Colonic mucosa (tissue), 4 donors: ENCODE measurements at regions not wholly inside any gene's neighbourhood (a gene's known extent, or its start where the extent isn't known, plus 50 kb on each side); places are given as distances from the start of the nearest gene placed in this dataset.

Experiments used
- DNase-seq: peaks from one replicate; pipeline ENCODE4 v3.0.0-alpha.2; 2020
- H3K27ac ChIP-seq: fragments of 200-600 bp; one replicate; pipeline ENCODE4 v1.8.0; 2021
- H3K27me3 ChIP-seq: fragments of 200-600 bp; one replicate; pipeline ENCODE4 v1.8.0; 2021
- H3K36me3 ChIP-seq: fragments of 200-600 bp; one replicate; pipeline ENCODE4 v1.8.0; 2021
- H3K4me1 ChIP-seq: fragments of 200-600 bp; one replicate; pipeline ENCODE4 v1.8.0; 2021; ENCODE audit warnings: mild to moderate bottlenecking
- H3K4me3 ChIP-seq: fragments of 200-600 bp; one replicate; pipeline ENCODE4 v1.8.0; 2021
- H3K9ac ChIP-seq, 2 donors: one replicate each; pipeline ENCODE4 v1.7.0; 2013; ENCODE audit warnings: control low read depth in 2 of 2, low read depth in 2 of 2, low read length in 2 of 2
- H3K9me3 ChIP-seq: fragments of 200-600 bp; one replicate; pipeline ENCODE4 v1.8.0; 2021
- intact Hi-C: fragments of 100-400 bp; cut with DNase I; formaldehyde crosslinking; loops from one replicate; pipeline ENCODE4 v1.14.1; 2022
- TF ChIP-seq, protein P1 (sequence below): fragments of 200-600 bp; IDR thresholded peaks from one replicate; pipeline ENCODE4 v1.8.0; 2022; ENCODE audit warnings: antibody characterized with exemption, mild to moderate bottlenecking
- donor health status: healthy.
- donor health status: DM: no; HTN: no; CAD: no.
- donor health status: DM: no; HTN: no; CAD: no.

DNA sequence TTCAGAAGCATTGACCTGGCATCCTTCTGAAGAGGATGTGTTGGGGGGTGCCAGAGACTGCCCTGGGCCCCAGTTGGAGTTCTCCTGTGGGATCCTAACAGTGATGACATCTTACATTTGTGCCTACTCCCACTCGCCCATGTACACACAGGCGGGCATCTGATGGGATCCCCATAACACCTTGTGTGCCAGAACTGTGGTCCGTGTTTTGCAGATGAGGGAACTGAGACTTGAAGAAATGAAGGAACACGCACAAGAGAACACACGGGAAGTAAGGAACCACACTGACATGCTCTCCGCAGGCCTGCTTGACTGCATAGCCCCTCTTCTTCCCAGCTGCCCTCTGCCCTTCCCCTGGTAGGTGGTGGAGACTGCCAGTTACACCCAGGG, 255.3 kb downstream of the MYCN start:
- H3K36me3 ChIP-seq = no peaks in the 10 kb centered on the region
- H3K4me1 ChIP-seq = no peaks in the 10 kb centered on the region
- no peaks in the 10 kb centered on the region for H3K9me3 ChIP-seq
- TF ChIP-seq, protein P1, sequence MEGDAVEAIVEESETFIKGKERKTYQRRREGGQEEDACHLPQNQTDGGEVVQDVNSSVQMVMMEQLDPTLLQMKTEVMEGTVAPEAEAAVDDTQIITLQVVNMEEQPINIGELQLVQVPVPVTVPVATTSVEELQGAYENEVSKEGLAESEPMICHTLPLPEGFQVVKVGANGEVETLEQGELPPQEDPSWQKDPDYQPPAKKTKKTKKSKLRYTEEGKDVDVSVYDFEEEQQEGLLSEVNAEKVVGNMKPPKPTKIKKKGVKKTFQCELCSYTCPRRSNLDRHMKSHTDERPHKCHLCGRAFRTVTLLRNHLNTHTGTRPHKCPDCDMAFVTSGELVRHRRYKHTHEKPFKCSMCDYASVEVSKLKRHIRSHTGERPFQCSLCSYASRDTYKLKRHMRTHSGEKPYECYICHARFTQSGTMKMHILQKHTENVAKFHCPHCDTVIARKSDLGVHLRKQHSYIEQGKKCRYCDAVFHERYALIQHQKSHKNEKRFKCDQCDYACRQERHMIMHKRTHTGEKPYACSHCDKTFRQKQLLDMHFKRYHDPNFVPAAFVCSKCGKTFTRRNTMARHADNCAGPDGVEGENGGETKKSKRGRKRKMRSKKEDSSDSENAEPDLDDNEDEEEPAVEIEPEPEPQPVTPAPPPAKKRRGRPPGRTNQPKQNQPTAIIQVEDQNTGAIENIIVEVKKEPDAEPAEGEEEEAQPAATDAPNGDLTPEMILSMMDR = no peak
- no peak overlapping the region for H3K27ac ChIP-seq
- H3K27me3 ChIP-seq = no peaks in the 10 kb centered on the region
- no peak overlapping the region for H3K9ac ChIP-seq
- intact Hi-C loops = no loop called here
- no peak for DNase-seq
- no peak overlapping the region for H3K4me3 ChIP-seq

DNA sequence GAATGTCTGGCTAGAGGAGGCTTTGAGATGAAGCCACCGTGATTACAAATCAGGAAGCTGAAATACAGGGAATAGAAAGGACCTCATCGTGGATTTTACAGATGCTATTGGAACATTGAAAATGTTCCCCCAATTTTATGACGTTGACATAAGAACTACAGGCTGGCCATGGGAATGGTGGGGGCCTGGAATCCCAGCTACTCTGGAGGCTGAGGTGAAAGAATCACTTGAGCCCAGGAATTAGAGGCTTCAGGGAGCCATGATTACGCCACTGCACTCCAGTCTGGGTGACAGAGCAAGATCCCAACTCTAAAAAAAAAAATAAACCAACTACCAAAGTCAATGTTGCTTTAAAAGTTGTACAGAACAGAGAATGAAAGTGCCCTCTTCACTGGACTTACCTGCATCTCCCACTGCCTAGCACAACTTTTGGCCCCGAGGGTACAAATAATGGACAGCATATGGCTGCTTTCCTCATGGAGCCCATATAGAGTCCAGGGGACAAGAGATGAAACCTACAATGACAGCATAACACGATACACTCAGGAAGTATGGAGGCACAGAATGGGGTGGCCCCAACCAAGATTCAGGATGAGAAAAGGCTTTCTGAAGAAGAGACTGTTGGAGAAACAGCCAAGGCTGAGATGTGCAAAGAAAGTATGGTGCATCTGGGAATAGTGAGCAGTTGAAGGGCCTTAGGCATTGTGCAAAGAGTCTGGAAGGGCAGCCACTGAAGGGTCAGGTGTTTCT, 254.8 kb downstream of the MYCN start:
- TF ChIP-seq, protein P1 = no peak

DNA sequence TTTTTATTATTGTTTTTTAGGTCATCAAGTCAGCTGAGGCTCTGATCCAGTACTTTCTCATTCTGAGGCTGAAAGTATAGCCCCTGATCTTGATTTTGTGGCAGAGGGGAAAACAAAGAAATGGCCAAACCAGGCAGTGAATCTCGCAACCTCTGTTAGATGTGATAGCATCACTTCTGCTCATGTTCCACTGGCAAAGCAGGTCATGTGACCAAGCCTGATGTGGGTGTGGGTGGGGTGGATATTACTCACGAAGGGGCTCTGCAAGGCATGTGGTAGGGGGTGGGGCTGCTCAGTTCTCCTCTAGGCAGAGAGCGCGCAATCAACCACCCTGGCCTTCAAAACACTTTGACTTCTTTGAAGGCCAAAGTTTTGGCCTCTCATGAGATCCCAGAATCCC, 254.2 kb downstream of the MYCN start:
- H3K9me3 ChIP-seq = no peaks in the 10 kb centered on the region
- H3K27me3 ChIP-seq = no peaks in the 10 kb centered on the region
- no peaks in the 10 kb centered on the region for H3K4me1 ChIP-seq
- no peak for DNase-seq
- TF ChIP-seq, protein P1 = no peak
- H3K9ac ChIP-seq = no peak overlapping the region
- H3K36me3 ChIP-seq = no peaks in the 10 kb centered on the region
- H3K27ac ChIP-seq = no peak overlapping the region
- H3K4me3 ChIP-seq = no peak overlapping the region
- intact Hi-C loops = no loop called here

More for the DNA sequence above, 254.8 kb downstream of the MYCN start:
- Histone ChIP-seq H3K4me1 (no peaks in the 10 kb centered on the region), H3K27ac (no peak overlapping the region), H3K27me3 (no peaks in the 10 kb centered on the region), H3K4me3 (no peak overlapping the region), H3K9me3 (no peaks in the 10 kb centered on the region), H3K36me3 (no peaks in the 10 kb centered on the region), H3K9ac (no peak overlapping the region)
- intact Hi-C loops = no loop called here
- DNase-seq = no peak

DNA sequence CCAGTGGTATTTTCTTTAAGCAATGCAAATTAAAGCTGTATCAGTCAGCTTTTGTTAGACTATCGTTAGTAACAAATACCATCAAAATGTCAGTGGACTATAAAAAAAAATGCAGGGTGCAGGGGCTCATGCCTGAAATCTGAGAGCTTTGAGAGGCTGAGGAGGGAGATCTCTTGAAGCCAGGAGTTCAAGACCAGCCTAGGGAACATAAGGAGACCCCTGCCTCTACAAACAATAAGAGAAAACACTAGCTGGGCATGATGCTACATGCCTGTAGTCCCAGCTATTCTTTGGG, 253.7 kb downstream of the MYCN start:
- Histone ChIP-seq H3K27me3 (no peaks in the 10 kb centered on the region), H3K4me3 (no peak overlapping the region), H3K27ac (no peak overlapping the region), H3K9me3 (no peaks in the 10 kb centered on the region), H3K4me1 (no peaks in the 10 kb centered on the region), H3K9ac (no peak overlapping the region), H3K36me3 (no peaks in the 10 kb centered on the region)
- intact Hi-C loops = no loop called here
- no peak for DNase-seq
- TF ChIP-seq, protein P1 = no peak

DNA sequence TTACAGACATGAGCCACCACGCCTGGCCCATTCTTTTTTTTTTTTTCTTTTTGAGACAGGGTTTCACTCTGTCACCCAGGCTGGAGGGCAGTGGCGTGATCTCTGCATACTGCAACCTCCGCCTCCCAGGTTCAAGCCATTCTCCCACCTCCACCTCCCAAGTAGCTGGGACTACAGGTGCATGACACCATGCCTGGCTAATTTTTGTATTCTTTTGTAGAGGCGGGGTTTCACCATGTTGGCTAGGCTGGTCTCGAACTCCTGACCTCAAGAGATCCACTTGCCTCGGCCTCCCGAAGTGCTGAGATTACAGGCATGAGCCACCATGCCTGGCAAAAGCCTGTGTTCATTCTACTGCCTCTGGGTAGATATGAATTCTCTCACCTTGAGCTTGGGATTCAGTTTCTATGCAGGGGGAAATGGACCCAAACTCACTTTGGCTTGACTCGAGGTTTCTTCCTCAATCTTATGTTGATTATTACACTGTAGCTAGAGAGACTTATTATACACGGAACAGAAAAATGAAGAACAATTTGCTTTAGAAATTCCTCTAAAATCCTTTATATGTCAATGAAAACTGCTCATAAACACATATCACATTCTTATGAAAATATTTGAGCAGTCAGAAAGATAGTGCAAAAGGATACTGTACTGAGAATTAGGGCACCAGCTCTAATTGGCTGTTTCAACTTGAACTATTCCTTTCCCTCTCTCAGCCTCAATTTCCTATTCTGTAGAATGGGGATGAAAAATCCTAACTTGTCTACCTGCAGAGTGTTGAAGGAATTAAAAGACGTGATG, 252.3 kb downstream of the MYCN start:
- intact Hi-C loops = no loop called here
- no peak overlapping the region for H3K9ac ChIP-seq
- no peaks in the 10 kb centered on the region for H3K9me3 ChIP-seq
- H3K4me1 ChIP-seq = no peaks in the 10 kb centered on the region
- no peak overlapping the region for H3K4me3 ChIP-seq
- DNase-seq = no peak
- H3K36me3 ChIP-seq = no peaks in the 10 kb centered on the region
- TF ChIP-seq, protein P1 = no peak
- H3K27ac ChIP-seq = no peak overlapping the region
- no peaks in the 10 kb centered on the region for H3K27me3 ChIP-seq
